Endothelial cell (in vitro differentiated cells): ENCODE measurements at regions not wholly inside any gene's neighbourhood (a gene's known extent, or its start where the extent isn't known, plus 50 kb on each side); places are given as distances from the start of the nearest gene placed in this dataset.

ENCODE experiments used
- DNase-seq: peaks from one replicate; pipeline ENCODE4 v3.0.0; 2021; ENCODE audit warnings: low spot score
- H3K27ac Mint-ChIP-seq: one replicate; pipeline ENCODE4 v1.8.0; 2021; ENCODE audit warnings: mixed read lengths, inconsistent platforms; ENCODE audit not compliant: unreplicated experiment
- H3K27me3 Mint-ChIP-seq: one replicate; pipeline ENCODE4 v1.8.0; 2021; ENCODE audit warnings: mild to moderate bottlenecking, moderate library complexity, mixed read lengths, inconsistent platforms; ENCODE audit not compliant: unreplicated experiment
- H3K36me3 Mint-ChIP-seq: one replicate; pipeline ENCODE4 v1.8.0; 2021; ENCODE audit warnings: mild to moderate bottlenecking, low read depth, mixed read lengths, inconsistent platforms; ENCODE audit not compliant: unreplicated experiment
- H3K4me1 Mint-ChIP-seq: one replicate; pipeline ENCODE4 v1.8.0; 2021; ENCODE audit warnings: mild to moderate bottlenecking, mixed read lengths, inconsistent platforms; ENCODE audit not compliant: unreplicated experiment
- H3K4me3 Mint-ChIP-seq: one replicate; pipeline ENCODE4 v1.8.0; 2021; ENCODE audit warnings: mild to moderate bottlenecking, mixed read lengths, inconsistent platforms; ENCODE audit not compliant: unreplicated experiment
- H3K9me3 Mint-ChIP-seq: one replicate; pipeline ENCODE4 v1.8.0; 2021; ENCODE audit warnings: mixed read lengths, inconsistent platforms; ENCODE audit not compliant: unreplicated experiment
- TF ChIP-seq, protein P1 (sequence below): fragments of 200-600 bp; sonication (generic); IDR thresholded peaks from one replicate; pipeline ENCODE4 v1.5.0; 2021; ENCODE audit warnings: antibody characterized with exemption; ENCODE audit not compliant: unreplicated experiment

DNA sequence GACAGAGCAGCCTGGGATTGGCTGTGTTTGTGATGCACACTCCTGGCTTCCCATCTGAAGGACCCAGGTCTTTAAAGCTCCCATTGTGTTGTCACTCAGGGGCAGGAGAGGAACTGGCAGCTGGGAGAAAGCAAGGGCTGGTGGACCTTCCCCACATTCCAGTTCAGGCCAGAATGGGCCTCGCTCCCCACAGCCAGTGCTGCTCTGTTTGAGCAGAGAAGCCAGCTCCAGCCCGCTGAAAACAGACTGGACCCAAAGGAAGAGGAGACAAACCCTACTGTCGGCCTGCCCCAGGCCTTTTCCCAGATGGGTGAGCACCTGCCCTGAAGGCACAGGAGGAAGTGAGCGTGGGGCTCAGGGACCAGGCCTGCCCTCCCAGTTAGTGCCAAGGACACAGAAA, 499.4 kb downstream of the NPHP4 start:
- H3K9me3 Mint-ChIP-seq, result no peaks in the 10 kb centered on the region
- H3K4me3 Mint-ChIP-seq, result no peak overlapping the region
- no peaks in the 10 kb centered on the region for H3K4me1 Mint-ChIP-seq
- no peaks in the 10 kb centered on the region for H3K36me3 Mint-ChIP-seq
- peaks cover 2% of the 10 kb centered on the region for H3K27me3 Mint-ChIP-seq
- TF ChIP-seq, protein P1, sequence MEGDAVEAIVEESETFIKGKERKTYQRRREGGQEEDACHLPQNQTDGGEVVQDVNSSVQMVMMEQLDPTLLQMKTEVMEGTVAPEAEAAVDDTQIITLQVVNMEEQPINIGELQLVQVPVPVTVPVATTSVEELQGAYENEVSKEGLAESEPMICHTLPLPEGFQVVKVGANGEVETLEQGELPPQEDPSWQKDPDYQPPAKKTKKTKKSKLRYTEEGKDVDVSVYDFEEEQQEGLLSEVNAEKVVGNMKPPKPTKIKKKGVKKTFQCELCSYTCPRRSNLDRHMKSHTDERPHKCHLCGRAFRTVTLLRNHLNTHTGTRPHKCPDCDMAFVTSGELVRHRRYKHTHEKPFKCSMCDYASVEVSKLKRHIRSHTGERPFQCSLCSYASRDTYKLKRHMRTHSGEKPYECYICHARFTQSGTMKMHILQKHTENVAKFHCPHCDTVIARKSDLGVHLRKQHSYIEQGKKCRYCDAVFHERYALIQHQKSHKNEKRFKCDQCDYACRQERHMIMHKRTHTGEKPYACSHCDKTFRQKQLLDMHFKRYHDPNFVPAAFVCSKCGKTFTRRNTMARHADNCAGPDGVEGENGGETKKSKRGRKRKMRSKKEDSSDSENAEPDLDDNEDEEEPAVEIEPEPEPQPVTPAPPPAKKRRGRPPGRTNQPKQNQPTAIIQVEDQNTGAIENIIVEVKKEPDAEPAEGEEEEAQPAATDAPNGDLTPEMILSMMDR, result no peak
- no peak for DNase-seq
- H3K27ac Mint-ChIP-seq, result no peak overlapping the region

DNA sequence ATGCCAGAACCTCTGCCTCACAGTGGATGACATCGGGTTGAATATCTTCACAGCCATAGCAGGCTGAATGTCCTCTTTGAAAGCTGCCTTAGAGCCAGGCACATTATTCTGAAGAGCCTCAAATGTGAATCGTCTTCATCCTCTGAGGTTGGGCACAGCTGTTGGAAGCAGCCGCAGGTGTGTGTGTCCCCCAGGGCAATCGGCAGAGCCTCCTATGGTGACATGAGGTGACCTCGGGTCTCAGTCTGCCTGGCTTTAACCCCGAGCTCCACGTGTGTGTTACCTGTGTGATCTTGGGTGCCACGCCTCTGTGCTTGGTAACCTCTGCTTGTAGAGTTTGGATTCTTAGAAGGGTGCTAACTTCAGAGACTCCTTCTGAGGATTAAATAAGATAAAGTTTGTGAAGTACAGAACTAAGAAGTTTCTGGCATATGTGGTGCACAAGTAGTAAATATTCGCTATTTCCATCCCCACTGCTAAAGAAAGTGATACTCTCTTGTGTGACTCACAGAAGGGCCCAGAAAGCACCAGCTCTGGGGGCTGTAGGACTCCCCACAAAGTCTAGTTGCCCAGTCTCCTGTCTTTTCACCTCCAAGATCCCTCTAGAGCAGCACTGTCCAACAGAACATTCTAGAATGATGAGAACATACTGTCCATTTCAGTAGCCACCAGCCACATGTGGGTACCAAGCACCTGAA, 500.9 kb downstream of the NPHP4 start:
- no peaks in the 10 kb centered on the region for H3K36me3 Mint-ChIP-seq
- H3K27me3 Mint-ChIP-seq, result no peaks in the 10 kb centered on the region
- no peak overlapping the region for H3K27ac Mint-ChIP-seq
- H3K4me1 Mint-ChIP-seq, result no peaks in the 10 kb centered on the region
- TF ChIP-seq, protein P1, result no peak
- no peak for DNase-seq
- no peaks in the 10 kb centered on the region for H3K9me3 Mint-ChIP-seq
- H3K4me3 Mint-ChIP-seq, result no peak overlapping the region

DNA sequence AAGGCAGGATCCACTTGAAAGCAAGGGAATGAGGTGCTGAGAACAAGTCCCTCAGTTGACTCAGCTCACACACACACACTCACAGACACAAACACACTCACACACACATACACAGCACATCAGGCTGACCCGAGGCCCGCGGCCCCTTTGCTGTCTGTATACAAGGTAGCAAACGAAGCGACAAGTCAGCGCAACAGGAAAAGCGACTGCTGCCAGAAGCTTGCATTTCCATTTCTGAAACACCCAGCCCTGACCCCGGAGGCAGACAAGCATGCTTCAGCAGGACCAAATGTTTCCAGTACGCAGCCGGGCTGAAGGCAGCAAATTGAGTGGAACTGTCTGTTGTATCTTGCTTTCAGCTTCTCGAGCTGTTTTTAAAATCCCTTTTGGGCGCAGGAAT, 501.6 kb downstream of the NPHP4 start:
- H3K4me3 Mint-ChIP-seq, result no peak overlapping the region
- peaks cover 2% of the 10 kb centered on the region for H3K27me3 Mint-ChIP-seq
- no peak for DNase-seq
- H3K36me3 Mint-ChIP-seq, result no peaks in the 10 kb centered on the region
- no peaks in the 10 kb centered on the region for H3K4me1 Mint-ChIP-seq
- H3K9me3 Mint-ChIP-seq, result no peaks in the 10 kb centered on the region
- no peak overlapping the region for H3K27ac Mint-ChIP-seq
- TF ChIP-seq, protein P1, result no peak

DNA sequence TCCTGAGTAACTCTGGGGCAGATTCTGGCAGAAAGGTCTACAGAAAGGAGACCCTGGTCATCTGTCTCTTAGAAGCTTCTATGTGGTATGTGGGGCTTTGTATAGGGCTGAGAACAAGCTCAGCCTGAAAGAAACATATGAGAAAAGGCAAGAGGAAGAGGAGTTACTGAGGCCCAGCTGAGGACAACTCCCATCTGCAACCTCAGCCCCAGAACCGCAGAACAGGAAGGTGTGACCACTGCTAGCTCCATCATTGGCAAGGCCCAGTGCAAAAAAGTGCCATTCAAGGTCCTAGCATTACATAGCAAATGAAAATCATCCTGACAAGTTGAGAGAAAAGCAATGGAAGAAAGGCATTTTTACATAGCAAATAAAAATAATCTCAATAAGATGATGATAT, 503.8 kb downstream of the NPHP4 start:
- Mint-ChIP-seq H3K27me3 (peaks cover 8% of the 10 kb centered on the region), H3K9me3 (no peaks in the 10 kb centered on the region), H3K27ac (no peak overlapping the region), H3K36me3 (no peaks in the 10 kb centered on the region), H3K4me1 (no peaks in the 10 kb centered on the region), H3K4me3 (no peak overlapping the region)
- TF ChIP-seq, protein P1, result no peak
- no peak for DNase-seq

DNA sequence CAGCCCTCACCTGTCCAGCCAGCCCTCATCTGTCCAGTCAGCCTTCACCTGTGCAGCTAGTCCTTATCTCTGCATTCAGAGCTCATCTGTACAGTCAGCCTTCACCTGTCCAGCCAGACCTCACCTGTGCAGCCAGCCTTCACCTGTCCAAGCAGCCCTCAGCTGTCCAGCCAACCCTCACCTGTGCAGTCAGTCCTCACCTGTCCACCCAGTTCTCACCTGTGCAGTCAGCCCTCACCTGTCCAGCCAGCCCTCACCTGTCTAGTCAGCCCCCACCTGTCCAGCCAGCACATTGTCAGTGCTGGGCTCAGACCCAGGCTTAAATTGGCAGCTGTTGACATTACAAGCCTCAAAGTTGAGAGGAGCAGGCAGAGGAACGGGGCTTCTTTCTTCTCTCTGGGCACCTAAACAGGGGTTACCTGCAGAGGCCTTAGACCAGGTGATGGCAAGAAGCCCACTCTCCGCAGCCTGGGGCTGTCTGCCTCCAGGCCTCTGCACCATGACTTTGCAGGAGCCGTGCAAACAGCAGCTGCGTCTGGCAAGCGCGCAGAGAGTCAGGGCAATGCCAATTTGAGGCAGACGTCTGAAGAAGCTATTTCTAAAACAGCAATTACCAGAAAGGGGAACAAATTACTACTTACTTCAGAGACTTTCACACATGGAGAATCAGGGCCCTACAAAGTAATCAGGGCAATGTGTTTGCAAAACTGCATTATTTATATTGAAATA, 506.1 kb downstream of the NPHP4 start:
- Mint-ChIP-seq H3K9me3 (no peaks in the 10 kb centered on the region), H3K36me3 (no peaks in the 10 kb centered on the region), H3K27ac (no peak overlapping the region), H3K4me3 (no peak overlapping the region), H3K27me3 (peaks cover 13% of the 10 kb centered on the region), H3K4me1 (no peaks in the 10 kb centered on the region)
- TF ChIP-seq, protein P1, result no peak
- no peak for DNase-seq
